GM23248 (cell line): ENCODE measurements at regions not wholly inside any gene's neighbourhood (a gene's known extent, or its start where the extent isn't known, plus 50 kb on each side); places are given as distances from the start of the nearest gene placed in this dataset.

Experiments used
- EZH2 ChIP-seq: fragments of 200-600 bp; sonication (generic); IDR thresholded peaks from 2 replicates; pipeline ENCODE4 v1.6.1; 2018; ENCODE audit warnings: antibody characterized with exemption, mild to moderate bottlenecking; ENCODE audit not compliant: insufficient read depth, poor library complexity, severe bottlenecking
- EZH2phosphoT487 ChIP-seq: fragments of 200-600 bp; sonication (generic); IDR thresholded peaks from 2 replicates; pipeline ENCODE4 v1.6.1; 2018; ENCODE audit warnings: antibody characterized with exemption, moderate library complexity, mild to moderate bottlenecking, low read depth; ENCODE audit not compliant: insufficient read depth

- no peak for TF ChIP-seq EZH2phosphoT487
- no peak for TF ChIP-seq EZH2
Observed at GRCh38 chr19:28535352-28535775, 677.6 kb downstream of the UQCRFS1 start.
